ENCODE measurements at regions not wholly inside any gene's neighbourhood (a gene's known extent, or its start where the extent isn't known, plus 50 kb on each side); places are given as distances from the start of the nearest gene placed in this dataset.

GRCh38 chr2:120511947-120512710 lies 166.2 kb downstream of the INHBB start:
- TF ChIP-seq GABPA (IDR thresholded peaks at IDR 0.05; ENCODE audit: low read depth) = no peak
- no peak for TF ChIP-seq REST (IDR thresholded peaks at IDR 0.05; ENCODE audit: low read depth, low read length)
- no peak for TF ChIP-seq CTCF (IDR thresholded peaks at IDR 0.05 in 2 of 3, conservative IDR thresholded peaks at IDR 0.05 in 1 of 3; ENCODE audit: control insufficient read depth in 2 of 3, extremely low read depth in 1 of 3, insufficient read depth in 1 of 3, low read depth in 3 of 3, low read length in 3 of 3)
- TF ChIP-seq NBN (IDR thresholded peaks at IDR 0.05) = no peak

All from GM12878 (cell line).